DOHH2 (cell line): ENCODE measurements at regions not wholly inside any gene's neighbourhood (a gene's known extent, or its start where the extent isn't known, plus 50 kb on each side); places are given as distances from the start of the nearest gene placed in this dataset.

Source experiments
- EZH2phosphoT487 ChIP-seq: fragments of 200-600 bp; sonication (generic); IDR thresholded peaks from 2 replicates; pipeline ENCODE4 v1.6.1; 2017; ENCODE audit warnings: borderline replicate concordance, mild to moderate bottlenecking, antibody characterized with exemption, low read length, moderate library complexity, mixed read lengths
- TF ChIP-seq, protein P1 (sequence below): fragments of 200-600 bp; sonication (generic); IDR thresholded peaks from one replicate; pipeline ENCODE4 v1.5.1; 2014; ENCODE audit warnings: antibody characterized with exemption, mild to moderate bottlenecking, low read depth, low read length; ENCODE audit not compliant: poor library complexity, severe bottlenecking

DNA sequence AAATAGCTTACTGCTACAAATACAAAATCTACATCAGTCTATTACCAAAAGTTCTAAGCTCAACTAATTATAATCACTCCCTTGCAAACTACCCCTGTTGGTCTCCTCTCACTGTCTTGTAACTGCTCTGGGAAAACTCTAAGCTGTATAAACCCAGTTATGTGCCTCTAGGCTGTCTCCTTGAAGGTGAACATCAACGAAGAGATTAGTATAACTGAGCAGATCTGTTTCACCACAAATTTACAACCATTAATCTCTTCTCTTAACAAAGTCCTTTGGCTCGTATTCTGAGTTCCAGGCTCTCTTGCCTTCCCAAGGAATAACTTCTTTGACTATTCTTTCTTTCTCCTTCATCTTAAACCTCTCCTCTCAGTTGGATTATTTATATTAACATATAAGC is 84.4 kb upstream of the PRMT6 start:
- TF ChIP-seq, protein P1, sequence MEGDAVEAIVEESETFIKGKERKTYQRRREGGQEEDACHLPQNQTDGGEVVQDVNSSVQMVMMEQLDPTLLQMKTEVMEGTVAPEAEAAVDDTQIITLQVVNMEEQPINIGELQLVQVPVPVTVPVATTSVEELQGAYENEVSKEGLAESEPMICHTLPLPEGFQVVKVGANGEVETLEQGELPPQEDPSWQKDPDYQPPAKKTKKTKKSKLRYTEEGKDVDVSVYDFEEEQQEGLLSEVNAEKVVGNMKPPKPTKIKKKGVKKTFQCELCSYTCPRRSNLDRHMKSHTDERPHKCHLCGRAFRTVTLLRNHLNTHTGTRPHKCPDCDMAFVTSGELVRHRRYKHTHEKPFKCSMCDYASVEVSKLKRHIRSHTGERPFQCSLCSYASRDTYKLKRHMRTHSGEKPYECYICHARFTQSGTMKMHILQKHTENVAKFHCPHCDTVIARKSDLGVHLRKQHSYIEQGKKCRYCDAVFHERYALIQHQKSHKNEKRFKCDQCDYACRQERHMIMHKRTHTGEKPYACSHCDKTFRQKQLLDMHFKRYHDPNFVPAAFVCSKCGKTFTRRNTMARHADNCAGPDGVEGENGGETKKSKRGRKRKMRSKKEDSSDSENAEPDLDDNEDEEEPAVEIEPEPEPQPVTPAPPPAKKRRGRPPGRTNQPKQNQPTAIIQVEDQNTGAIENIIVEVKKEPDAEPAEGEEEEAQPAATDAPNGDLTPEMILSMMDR = no peak
- no peak for TF ChIP-seq EZH2phosphoT487
